ENCODE measurements at regions not wholly inside any gene's neighbourhood (a gene's known extent, or its start where the extent isn't known, plus 50 kb on each side); places are given as distances from the start of the nearest gene placed in this dataset.

DNA sequence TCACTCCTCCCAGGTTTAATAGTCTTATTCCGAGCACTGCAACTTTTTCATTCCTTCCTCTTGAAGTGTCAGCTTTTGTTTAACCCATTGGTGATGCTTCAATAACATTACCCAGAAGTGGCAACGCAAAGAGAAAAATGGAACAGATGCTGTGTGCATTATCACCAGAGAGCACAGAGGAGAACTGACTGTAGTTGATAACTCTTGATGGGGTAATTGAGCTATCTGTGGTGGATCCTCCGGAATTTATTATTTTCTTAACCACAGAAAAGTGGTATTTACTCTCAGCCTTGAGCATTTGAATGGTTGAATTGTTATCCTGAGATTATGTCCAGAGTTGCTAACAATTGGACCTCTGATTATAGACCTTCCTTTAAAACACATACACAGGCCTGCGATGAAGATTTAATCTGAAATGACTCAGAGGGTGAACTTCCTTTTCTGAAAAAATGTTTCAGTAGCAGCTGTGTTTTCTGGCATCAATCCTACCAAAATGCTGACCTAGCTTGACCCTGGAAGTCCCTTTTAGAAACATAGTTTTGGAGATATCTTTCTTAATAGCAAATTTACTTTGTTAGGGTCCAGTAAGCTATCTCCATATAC, 1584.4 kb upstream of the LRRTM3 start:
- H3K4me3 ChIP-seq (ENCODE audit: low read depth, low read length) = no peak overlapping the region
- DNase-seq (ENCODE audit: low read depth) = peak; percentile 25

DNA sequence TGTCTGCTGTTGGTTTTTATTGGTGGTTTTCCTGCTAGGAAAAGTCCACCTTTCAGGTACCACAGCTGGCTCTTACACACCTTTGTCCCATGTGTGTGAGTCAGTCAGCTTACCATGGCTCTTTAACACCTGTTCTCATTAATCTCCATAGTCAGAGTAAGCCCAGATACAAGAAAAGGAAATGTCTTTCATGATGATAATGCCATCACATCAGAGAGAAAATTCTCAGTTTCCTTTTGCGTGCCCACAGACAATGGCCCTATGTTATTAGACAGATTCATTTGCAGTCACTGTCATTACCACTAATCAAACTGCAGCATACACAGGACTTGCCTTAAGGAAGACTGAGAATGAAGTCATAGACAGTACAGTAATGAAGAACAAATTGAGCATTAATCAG, 1583.6 kb upstream of the LRRTM3 start:
- H3K4me3 ChIP-seq (ENCODE audit: low read depth, low read length) = no peak overlapping the region
- no peak for DNase-seq (ENCODE audit: low read depth)

GRCh38 chr10:65346466-65346865, 1579.4 kb upstream of the LRRTM3 start:
- DNase-seq (ENCODE audit: low read depth) = no peak
- no peak overlapping the region for H3K4me3 ChIP-seq (ENCODE audit: low read depth, low read length)

GRCh38 chr10:65348637-65349036, 1577.2 kb upstream of the LRRTM3 start:
- no peak overlapping the region for H3K4me3 ChIP-seq (ENCODE audit: low read depth, low read length)

DNA sequence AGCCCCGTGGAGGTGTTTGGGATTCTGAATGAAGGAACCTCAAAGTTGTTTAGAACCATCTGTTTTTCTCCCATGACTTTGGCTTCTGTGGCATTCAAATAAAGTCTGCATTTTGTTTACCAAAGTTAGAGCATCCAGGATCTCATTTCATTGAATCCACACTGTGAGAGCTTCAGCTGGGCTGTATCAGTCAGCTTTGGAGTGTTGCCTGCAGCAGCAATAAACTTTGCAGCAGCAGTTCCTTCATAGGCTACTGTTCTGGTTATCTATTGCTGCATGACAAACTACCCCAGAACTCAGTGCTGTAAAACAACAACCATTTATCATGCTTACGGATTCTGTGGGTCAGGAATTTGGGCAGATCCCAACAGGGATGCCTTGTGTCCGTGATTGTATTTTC, 1575.2 kb upstream of the LRRTM3 start:
- H3K4me3 ChIP-seq (ENCODE audit: low read depth, low read length) = no peak overlapping the region
- DNase-seq (ENCODE audit: low read depth) = no peak

More at GRCh38 chr10:65348637-65349036, 1577.2 kb upstream of the LRRTM3 start:
- no peak for DNase-seq (ENCODE audit: low read depth)

GRCh38 chr10:65355141-65355680, 1570.6 kb upstream of the LRRTM3 start:
- DNase-seq (ENCODE audit: low read depth) = no peak
- H3K4me3 ChIP-seq (ENCODE audit: low read depth, low read length) = no peak overlapping the region

DNA sequence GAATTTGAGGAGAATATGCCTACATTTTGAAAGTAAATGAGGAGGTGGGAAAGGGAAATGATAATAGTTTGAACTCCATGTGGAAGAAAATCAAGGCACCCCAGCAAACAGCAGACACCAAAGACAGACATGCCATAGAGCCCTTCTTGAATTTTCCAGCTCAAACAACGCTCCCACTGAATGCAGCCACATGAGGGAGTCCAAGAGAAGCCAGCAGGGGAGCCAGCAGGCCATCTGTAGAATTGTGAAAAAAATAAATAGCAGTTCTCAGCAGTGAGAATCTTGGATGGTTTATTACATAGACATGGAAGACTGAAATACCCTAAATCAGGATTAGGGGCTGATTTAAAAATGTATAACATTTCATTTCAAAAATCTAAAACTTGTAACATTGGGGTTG, 1567.3 kb upstream of the LRRTM3 start:
- DNase-seq (ENCODE audit: low read depth) = peak; percentile 0
- no peak overlapping the region for H3K4me3 ChIP-seq (ENCODE audit: low read depth, low read length)

DNA sequence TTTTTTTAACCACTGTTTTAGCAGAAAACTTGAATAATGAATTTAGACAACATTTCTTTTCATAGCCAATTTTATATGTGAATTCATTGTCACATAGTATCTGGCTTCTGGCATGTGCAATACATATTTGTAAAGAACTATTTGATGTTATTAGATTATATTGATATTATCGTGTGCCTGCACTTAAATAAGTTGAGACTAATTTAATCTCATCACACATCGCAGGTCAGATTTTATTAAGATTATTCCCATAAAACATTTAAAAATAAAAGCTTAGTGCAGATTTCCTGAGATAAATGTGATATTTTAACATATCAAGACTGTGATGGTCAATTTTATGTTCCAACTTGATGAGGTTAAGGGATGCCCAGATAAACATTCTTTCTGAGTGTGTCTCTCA, 1565.3 kb upstream of the LRRTM3 start:
- DNase-seq (ENCODE audit: low read depth) = no peak
- no peak overlapping the region for H3K4me3 ChIP-seq (ENCODE audit: low read depth, low read length)

DNA sequence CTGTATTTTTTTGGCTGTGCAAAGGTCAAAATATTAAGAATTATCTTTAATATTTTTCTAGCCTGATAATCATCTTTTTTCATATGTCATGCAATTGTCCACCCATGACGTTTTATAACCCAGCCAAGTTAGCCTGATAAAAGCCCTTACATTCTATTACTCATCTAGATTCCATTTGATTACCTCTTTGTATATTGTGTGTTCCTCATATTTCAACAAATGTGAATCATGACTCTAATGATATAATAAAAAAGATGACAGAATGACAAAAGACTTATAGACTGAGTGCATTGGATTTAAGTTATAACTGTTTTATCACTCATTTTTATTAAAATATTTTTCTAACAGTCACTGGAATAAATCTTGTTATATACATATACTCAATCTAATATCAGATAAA, 1560.0 kb upstream of the LRRTM3 start:
- no peak for DNase-seq (ENCODE audit: low read depth)
- H3K4me3 ChIP-seq (ENCODE audit: low read depth, low read length) = no peak overlapping the region

DNA sequence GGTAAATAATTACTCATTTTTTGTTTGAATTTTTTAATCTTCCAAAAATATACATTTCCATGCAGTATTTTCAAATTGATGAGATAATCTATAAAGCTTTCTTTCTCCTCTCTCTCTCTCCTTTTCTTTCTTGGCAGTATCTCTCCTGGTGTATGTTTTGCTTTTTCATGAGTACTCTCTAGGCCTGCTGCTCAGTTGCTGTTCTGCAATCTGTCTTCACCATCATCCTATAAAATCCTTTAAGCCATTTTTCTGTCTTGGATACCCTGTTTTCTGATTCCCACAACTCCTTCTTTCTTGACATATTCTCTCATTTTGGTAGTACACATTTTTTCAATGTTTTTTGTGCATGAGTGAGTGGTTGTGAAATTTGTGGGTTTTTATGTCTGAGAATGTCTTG, 1558.1 kb upstream of the LRRTM3 start:
- no peak for DNase-seq (ENCODE audit: low read depth)
- no peak overlapping the region for H3K4me3 ChIP-seq (ENCODE audit: low read depth, low read length)

GRCh38 chr10:65375528-65375927, 1550.3 kb upstream of the LRRTM3 start:
- no peak for DNase-seq (ENCODE audit: low read depth)
- H3K4me3 ChIP-seq (ENCODE audit: low read depth, low read length) = no peak overlapping the region

DNA sequence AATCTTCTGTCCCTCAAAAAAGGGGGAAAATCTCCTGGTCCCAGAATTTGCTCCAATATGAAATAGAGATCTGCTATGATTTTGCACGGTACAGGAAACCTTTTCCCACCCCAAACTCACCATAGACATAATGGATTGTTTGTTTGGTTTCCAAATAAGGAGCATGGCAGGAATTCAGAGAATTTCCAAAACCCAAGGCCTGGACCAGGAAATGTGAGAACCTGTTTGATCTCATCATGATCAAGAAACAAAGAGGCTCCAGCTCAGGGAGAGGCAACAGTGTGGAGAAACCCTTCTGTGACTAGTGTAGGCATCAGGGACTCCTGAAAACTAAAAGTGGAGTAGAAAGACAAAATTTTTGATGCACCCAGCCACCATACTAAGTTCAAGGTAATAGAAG, 1548.1 kb upstream of the LRRTM3 start:
- H3K4me3 ChIP-seq (ENCODE audit: low read depth, low read length) = no peak overlapping the region
- DNase-seq (ENCODE audit: low read depth) = no peak

GRCh38 chr10:65394502-65395297, 1531.1 kb upstream of the LRRTM3 start:
- no peak overlapping the region for H3K4me3 ChIP-seq (ENCODE audit: low read depth, low read length)
- DNase-seq (ENCODE audit: low read depth) = peak; percentile 11

DNA sequence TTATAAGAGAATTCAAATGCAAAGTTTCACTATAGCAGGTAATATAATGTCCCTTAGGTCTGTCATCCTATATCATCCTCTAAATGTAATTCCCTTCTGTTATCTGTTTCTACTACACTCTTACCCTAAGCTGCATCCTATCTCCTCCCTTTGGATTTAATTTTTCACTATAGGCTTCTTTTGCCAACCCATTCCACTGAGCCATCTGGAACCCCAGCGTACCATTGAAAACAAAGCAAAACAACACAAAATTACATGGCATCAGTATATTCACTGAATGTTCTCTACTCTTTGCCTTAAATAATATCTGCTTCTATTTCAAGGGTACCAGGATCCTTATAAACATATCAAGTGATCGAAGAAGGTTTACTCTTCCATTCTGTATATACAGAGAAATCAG, 1530.2 kb upstream of the LRRTM3 start:
- no peak for DNase-seq (ENCODE audit: low read depth)
- H3K4me3 ChIP-seq (ENCODE audit: low read depth, low read length) = no peak overlapping the region

DNA sequence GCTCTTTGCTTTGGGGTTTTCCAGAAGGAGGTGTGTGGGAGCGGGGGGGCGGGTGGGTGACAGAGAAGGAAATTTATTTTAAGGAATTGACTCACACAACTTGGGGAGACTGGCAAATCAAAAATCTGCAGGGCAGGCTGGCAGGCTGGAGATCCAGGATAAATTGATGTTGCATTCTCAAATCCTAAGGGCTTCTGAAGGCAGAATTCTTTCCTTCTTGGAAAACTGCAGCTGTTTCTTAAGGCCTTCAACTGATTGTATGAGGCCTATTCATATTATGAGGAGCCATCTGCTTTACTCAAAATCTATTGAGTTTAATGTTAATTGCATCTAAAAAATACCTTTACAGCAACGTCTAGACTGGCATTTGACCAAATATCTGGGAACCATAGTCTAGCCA, 1528.8 kb upstream of the LRRTM3 start:
- no peak for DNase-seq (ENCODE audit: low read depth)
- H3K4me3 ChIP-seq (ENCODE audit: low read depth, low read length) = no peak overlapping the region

GRCh38 chr10:65408401-65408800, 1517.4 kb upstream of the LRRTM3 start:
- no peak overlapping the region for H3K4me3 ChIP-seq (ENCODE audit: low read depth, low read length)
- no peak for DNase-seq (ENCODE audit: low read depth)

DNA sequence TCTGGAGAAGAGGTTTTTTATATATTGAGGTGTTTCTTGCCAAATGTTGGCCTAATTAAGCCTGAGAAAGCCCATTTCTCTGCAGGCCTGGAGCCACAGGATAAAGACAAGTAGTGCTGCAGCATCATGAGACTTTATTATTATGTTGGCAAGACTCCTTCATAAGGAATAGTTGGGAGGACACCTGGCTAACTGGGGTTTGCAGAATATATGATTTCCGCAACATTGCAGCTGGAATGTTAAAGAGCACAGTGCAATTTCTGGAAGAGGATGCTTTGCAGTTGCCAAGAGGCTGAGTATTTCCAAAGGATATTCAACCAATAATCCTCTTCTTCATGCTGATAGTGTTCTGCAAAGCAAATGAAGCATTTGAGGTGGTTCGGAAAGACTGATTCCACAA, 1512.8 kb upstream of the LRRTM3 start:
- H3K4me3 ChIP-seq (ENCODE audit: low read depth, low read length) = no peak overlapping the region
- DNase-seq (ENCODE audit: low read depth) = no peak

GRCh38 chr10:65415318-65415717, 1510.5 kb upstream of the LRRTM3 start:
- DNase-seq (ENCODE audit: low read depth) = no peak
- H3K4me3 ChIP-seq (ENCODE audit: low read depth, low read length) = no peak overlapping the region

GRCh38 chr10:65416094-65416493, 1509.7 kb upstream of the LRRTM3 start:
- H3K4me3 ChIP-seq (ENCODE audit: low read depth, low read length) = no peak overlapping the region
- DNase-seq (ENCODE audit: low read depth) = no peak

GRCh38 chr10:65419629-65420028, 1506.2 kb upstream of the LRRTM3 start:
- no peak overlapping the region for H3K4me3 ChIP-seq (ENCODE audit: low read depth, low read length)
- no peak for DNase-seq (ENCODE audit: low read depth)

- no peak overlapping the region for H3K4me3 ChIP-seq (ENCODE audit: low read depth, low read length)
- no peak for DNase-seq (ENCODE audit: low read depth)
Measured at GRCh38 chr10:65423043-65423442, 1502.8 kb upstream of the LRRTM3 start.

Data from skeletal muscle cell (primary cell).